GM23248 (cell line): ENCODE measurements at regions not wholly inside any gene's neighbourhood (a gene's known extent, or its start where the extent isn't known, plus 50 kb on each side); places are given as distances from the start of the nearest gene placed in this dataset.
A peak's percentile ranks its signal among the peaks of the same experiment; 100 is the strongest.

Source experiments
- DNase-seq: peaks from one replicate; pipeline ENCODE4 v3.0.0-alpha.2; 2015
- H2AFZ ChIP-seq: fragments of 200-600 bp; sonication (generic); 2 replicates; pipeline ENCODE4 v1.6.1; 2016; ENCODE audit warnings: antibody characterized with exemption
- H3F3A ChIP-seq: fragments of 200-600 bp; sonication (generic); 2 replicates; pipeline ENCODE4 v1.6.1; 2016; ENCODE audit warnings: mild to moderate bottlenecking, antibody characterized with exemption, mixed run types; ENCODE audit not compliant: insufficient read depth
- H3K27ac ChIP-seq: fragments of 200-600 bp; sonication (generic); 2 replicates; pipeline ENCODE4 v1.5.1; 2016; ENCODE audit warnings: mild to moderate bottlenecking
- H3K27me3 ChIP-seq: fragments of 200-600 bp; sonication (generic); replicated peaks from 2 replicates; pipeline ENCODE4 v1.6.1; 2016; ENCODE audit warnings: mild to moderate bottlenecking; ENCODE audit not compliant: insufficient read depth
- H3K36me3 ChIP-seq: fragments of 200-600 bp; sonication (generic); 2 replicates; pipeline ENCODE4 v1.6.1; 2016; ENCODE audit warnings: low read depth, mild to moderate bottlenecking
- H3K4me1 ChIP-seq: fragments of 200-600 bp; sonication (generic); 2 replicates; pipeline ENCODE4 v1.6.1; 2016; ENCODE audit warnings: mild to moderate bottlenecking; ENCODE audit not compliant: insufficient read depth
- H3K4me2 ChIP-seq: fragments of 200-600 bp; sonication (generic); one replicate; pipeline ENCODE4 v1.6.1; 2016; ENCODE audit warnings: mild to moderate bottlenecking; ENCODE audit not compliant: unreplicated experiment
- H3K4me3 ChIP-seq: fragments of 200-600 bp; sonication (generic); 2 replicates; pipeline ENCODE4 v1.5.1; 2016; ENCODE audit warnings: mild to moderate bottlenecking
- H3K79me2 ChIP-seq: fragments of 200-600 bp; sonication (generic); 2 replicates; pipeline ENCODE4 v1.6.1; 2016; ENCODE audit warnings: mild to moderate bottlenecking; ENCODE audit not compliant: insufficient read depth
- H3K9ac ChIP-seq: fragments of 200-600 bp; sonication (generic); 2 replicates; pipeline ENCODE4 v1.6.1; 2016; ENCODE audit warnings: mild to moderate bottlenecking
- H3K9me2 ChIP-seq: fragments of 200-600 bp; sonication (generic); 2 replicates; pipeline ENCODE4 v1.6.1; 2016; ENCODE audit warnings: mixed run types, mild to moderate bottlenecking, moderate library complexity; ENCODE audit not compliant: insufficient read depth
- H3K9me3 ChIP-seq: fragments of 200-600 bp; sonication (generic); one replicate; pipeline ENCODE4 v1.6.1; 2017; ENCODE audit warnings: low read depth
- H4K20me1 ChIP-seq: fragments of 200-600 bp; sonication (generic); 2 replicates; pipeline ENCODE4 v1.6.0; 2016; ENCODE audit not compliant: insufficient read depth
- EZH2 ChIP-seq: fragments of 200-600 bp; sonication (generic); IDR thresholded peaks from 2 replicates; pipeline ENCODE4 v1.6.1; 2018; ENCODE audit warnings: antibody characterized with exemption, mild to moderate bottlenecking; ENCODE audit not compliant: insufficient read depth, poor library complexity, severe bottlenecking
- EZH2phosphoT487 ChIP-seq: fragments of 200-600 bp; sonication (generic); IDR thresholded peaks from 2 replicates; pipeline ENCODE4 v1.6.1; 2018; ENCODE audit warnings: antibody characterized with exemption, moderate library complexity, mild to moderate bottlenecking, low read depth; ENCODE audit not compliant: insufficient read depth
- WGBS, 2 experiments: methylation state at CpG; one replicate each; pipeline ENCODE4 v1.1.6; 2015 to 2017; ENCODE audit warnings: low lambda C conversion rate in 2 of 2, low coverage in 1 of 2; ENCODE audit errors: missing lambda C conversion rate in 2 of 2; 5-methylcytosine and 5-hydroxymethylcytosine counted together
- in situ Hi-C: fragments of 300-500 bp; cut with MboI; formaldehyde crosslinking; loops from 2 replicates; pipeline ENCODE4 v1.15.0; 2020

GRCh38 chr1:114323959-114324661 lies 170.4 kb upstream of the SYT6 start:
- peaks cover 32% of the 10 kb centered on the region for H3K4me1 ChIP-seq
- H3K79me2 ChIP-seq = no peaks in the 10 kb centered on the region
- TF ChIP-seq EZH2phosphoT487 (no peak), EZH2 (no peak)
- DNase-seq = no peak
- no peak overlapping the region for H3K4me3 ChIP-seq
- in situ Hi-C loops = no loop called here
- no peak overlapping the region for H3K4me2 ChIP-seq
- no peak overlapping the region for H3K9ac ChIP-seq
- H3K27me3 ChIP-seq = no peaks in the 10 kb centered on the region; the same call in 1 of the 2 replicates
- peaks cover 33% of the 10 kb centered on the region for H3F3A ChIP-seq
- no peaks in the 10 kb centered on the region for H3K9me2 ChIP-seq
- H3K9me3 ChIP-seq = no peaks in the 10 kb centered on the region
- H3K27ac ChIP-seq = no peak overlapping the region
- no peaks in the 10 kb centered on the region for H3K36me3 ChIP-seq
- H2AFZ ChIP-seq = no peak overlapping the region
- no peaks in the 10 kb centered on the region for H4K20me1 ChIP-seq
- WGBS, 2 experiments = 64 to 77% methylated on average over 15 of the region's 15 CpGs

GRCh38 chr1:114322734-114323133 lies 169.1 kb upstream of the SYT6 start:
- no peak overlapping the region for H3K9ac ChIP-seq
- in situ Hi-C loops = no loop called here
- H3K27me3 ChIP-seq = no peaks in the 10 kb centered on the region
- TF ChIP-seq EZH2 (no peak), EZH2phosphoT487 (no peak)
- no peak overlapping the region for H3K27ac ChIP-seq
- no peak for DNase-seq
- no peaks in the 10 kb centered on the region for H3K9me3 ChIP-seq
- H3K36me3 ChIP-seq = no peaks in the 10 kb centered on the region
- H4K20me1 ChIP-seq = no peaks in the 10 kb centered on the region
- no peak overlapping the region for H3K4me2 ChIP-seq
- peaks cover 38% of the 10 kb centered on the region for H3K4me1 ChIP-seq
- H3K9me2 ChIP-seq = no peaks in the 10 kb centered on the region
- H3K79me2 ChIP-seq = no peaks in the 10 kb centered on the region
- H2AFZ ChIP-seq = 0 out of 2 replicates have a peak overlapping the region, but pooled peaks have one; percentile 14
- WGBS, 2 experiments = 64 to 68% methylated on average over 2 of the region's 2 CpGs
- peaks cover 39% of the 10 kb centered on the region for H3F3A ChIP-seq
- H3K4me3 ChIP-seq = no peak overlapping the region

DNA sequence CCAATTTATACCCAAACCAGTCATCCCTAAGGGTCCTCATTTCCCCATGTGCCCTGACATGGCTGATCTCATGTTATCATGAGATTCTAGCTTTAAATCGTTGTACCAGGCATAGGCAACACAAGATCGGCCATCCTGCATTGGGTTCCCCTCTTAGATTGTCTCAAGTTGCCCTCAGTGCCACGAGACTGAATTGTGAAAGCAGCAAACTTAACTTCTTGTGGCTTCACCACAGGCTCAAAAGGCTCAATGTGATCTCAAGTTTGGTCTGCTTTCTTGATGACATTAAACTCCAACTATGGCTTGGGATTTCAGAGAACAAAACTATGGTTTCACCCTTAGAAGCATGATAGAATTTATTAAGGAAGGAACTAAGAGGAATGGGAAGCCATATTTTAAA lies 168.5 kb upstream of the SYT6 start:
- Histone ChIP-seq H3K36me3 (no peaks in the 10 kb centered on the region), H3K27ac (no peak overlapping the region), H3K9me3 (no peaks in the 10 kb centered on the region), H3K4me2 (no peak overlapping the region), H3K9ac (no peak overlapping the region), H3K4me1 (peaks cover 38% of the 10 kb centered on the region), H3K79me2 (no peaks in the 10 kb centered on the region), H3K9me2 (no peaks in the 10 kb centered on the region), H3K27me3 (no peaks in the 10 kb centered on the region), H4K20me1 (no peaks in the 10 kb centered on the region), H3K4me3 (no peak overlapping the region), H3F3A (peaks cover 39% of the 10 kb centered on the region), H2AFZ (no peak overlapping the region)
- 100% methylated on average over 3 of the region's 3 CpGs for WGBS, 2 experiments
- in situ Hi-C loops = no loop called here
- TF ChIP-seq EZH2phosphoT487 = no peak
- TF ChIP-seq EZH2 = no peak
- DNase-seq = no peak

GRCh38 chr1:114320586-114320985 lies 166.9 kb upstream of the SYT6 start:
- Histone ChIP-seq H3K27ac (peak overlapping the region; percentile 63), H3K9ac (no peak overlapping the region), H3K9me3 (no peaks in the 10 kb centered on the region), H3K79me2 (no peaks in the 10 kb centered on the region), H3K9me2 (no peaks in the 10 kb centered on the region), H3K36me3 (no peaks in the 10 kb centered on the region), H3K4me1 (peaks cover 42% of the 10 kb centered on the region), H3F3A (peaks cover 43% of the 10 kb centered on the region), H3K4me3 (peak overlapping the region; percentile 49; the same call in 1 of the 2 replicates), H3K4me2 (peak overlapping the region; percentile 73), H2AFZ (no peak overlapping the region), H3K27me3 (no peaks in the 10 kb centered on the region), H4K20me1 (no peaks in the 10 kb centered on the region)
- in situ Hi-C loops = no loop called here
- TF ChIP-seq EZH2 (no peak), EZH2phosphoT487 (no peak)
- DNase-seq = peak; percentile 90

GRCh38 chr1:114319418-114319817 lies 165.7 kb upstream of the SYT6 start:
- no peaks in the 10 kb centered on the region for H3K9me3 ChIP-seq
- WGBS, 2 experiments = 22 to 27% methylated on average over 3 of the region's 3 CpGs
- in situ Hi-C loops = no loop called here
- H3K27me3 ChIP-seq = no peaks in the 10 kb centered on the region
- no peak for TF ChIP-seq EZH2phosphoT487
- no peak for TF ChIP-seq EZH2
- H3K4me2 ChIP-seq = peak overlapping the region; percentile 73
- H2AFZ ChIP-seq = peak overlapping the region; percentile 25; the same call in 1 of the 2 replicates
- peak overlapping the region; percentile 49 for H3K4me3 ChIP-seq
- no peaks in the 10 kb centered on the region for H3K79me2 ChIP-seq
- H3K36me3 ChIP-seq = no peaks in the 10 kb centered on the region
- H3K9ac ChIP-seq = peak overlapping the region; percentile 34
- peaks cover 45% of the 10 kb centered on the region for H3K4me1 ChIP-seq
- H4K20me1 ChIP-seq = no peaks in the 10 kb centered on the region
- DNase-seq = peak; percentile 76
- peaks cover 45% of the 10 kb centered on the region for H3F3A ChIP-seq
- peak overlapping the region; percentile 63 for H3K27ac ChIP-seq
- no peaks in the 10 kb centered on the region for H3K9me2 ChIP-seq
